ENCODE measurements at regions not wholly inside any gene's neighbourhood (a gene's known extent, or its start where the extent isn't known, plus 50 kb on each side); places are given as distances from the start of the nearest gene placed in this dataset.

DNA sequence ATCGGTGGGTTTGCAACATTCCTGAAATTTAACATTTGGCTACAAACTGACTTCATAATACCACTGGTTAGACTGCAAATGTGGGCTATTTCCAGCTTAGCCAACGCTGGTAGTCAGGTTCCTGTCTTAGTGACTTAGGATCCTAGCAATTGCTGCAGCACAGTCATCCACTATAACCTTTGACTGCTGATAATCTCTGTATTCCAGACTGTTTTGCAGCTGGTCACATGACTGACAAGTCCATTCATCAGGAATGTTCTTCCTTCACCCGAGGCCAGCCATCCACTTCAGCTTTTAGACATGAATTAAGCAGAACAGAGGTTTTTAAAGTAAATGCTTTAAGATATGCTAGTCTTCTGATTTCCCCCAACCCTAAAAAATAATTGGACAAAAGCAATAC lies 425.9 kb upstream of the MPDZ start:
- DNase-seq = no peak

DNA sequence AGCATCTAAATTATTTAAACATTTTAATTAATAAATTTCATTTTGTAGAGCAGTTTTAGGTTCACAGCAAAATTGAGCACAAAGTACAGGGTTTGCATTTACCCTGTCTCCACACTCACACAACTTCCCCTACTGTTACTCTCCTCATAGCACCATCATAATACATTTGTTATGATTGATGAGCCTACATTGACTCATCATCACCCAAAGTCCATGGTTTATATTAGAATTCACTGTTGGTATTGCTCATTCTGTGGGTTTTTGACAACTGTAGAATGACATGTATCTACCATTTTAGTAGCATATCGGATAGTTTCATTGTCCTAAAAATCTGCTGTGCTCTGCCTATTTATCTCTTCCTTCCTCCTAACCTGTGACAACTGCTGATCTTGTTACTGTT lies 411.1 kb upstream of the MPDZ start:
- DNase-seq = no peak

DNA sequence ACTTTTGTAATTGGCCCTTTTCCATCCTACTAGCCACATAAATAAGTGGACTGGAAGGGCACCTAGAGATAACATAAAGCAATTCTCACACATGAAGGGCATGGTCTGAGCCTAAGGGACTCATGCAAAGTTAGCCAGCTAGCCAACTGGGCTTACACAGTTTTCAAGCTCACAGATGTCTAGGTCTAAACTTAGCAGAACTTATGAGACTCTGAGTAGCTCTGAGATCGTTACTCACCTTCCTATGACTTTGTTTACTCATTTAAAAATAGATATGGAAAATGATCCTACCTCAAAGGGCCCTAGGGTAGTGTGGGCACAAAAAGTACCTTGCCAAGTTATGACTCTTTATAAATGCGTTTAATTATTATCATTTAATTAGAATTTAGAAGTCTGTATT lies 410.4 kb upstream of the MPDZ start:
- no peak for DNase-seq

DNA sequence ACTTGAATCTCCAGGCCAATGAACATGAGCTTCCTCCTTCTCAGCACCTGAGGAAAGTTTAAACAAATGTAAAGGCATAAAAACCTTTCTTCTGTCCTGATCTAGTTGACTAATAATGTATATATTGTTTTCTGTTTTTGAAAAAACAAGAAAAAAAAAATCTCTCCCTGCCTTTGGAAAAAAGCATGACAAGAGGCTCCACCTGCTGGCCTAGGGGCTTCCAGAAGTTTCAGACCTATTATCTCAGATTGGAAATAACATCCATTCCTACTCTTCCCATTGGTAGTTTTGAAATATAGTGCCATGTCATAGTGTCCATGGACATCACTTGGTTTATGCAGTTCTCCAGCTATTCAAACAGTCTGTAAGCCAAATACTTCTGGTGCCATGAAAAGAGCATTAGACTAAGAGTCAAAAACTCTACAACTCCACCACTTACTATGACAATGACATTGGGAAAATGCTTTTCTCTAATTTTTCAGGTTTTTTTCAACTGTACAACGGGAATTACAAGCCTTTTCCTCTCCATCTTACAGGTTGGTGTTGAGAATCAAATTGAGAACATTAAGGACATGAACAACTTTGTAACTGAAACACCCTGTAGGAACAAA lies 409.6 kb upstream of the MPDZ start:
- no peak for DNase-seq

DNA sequence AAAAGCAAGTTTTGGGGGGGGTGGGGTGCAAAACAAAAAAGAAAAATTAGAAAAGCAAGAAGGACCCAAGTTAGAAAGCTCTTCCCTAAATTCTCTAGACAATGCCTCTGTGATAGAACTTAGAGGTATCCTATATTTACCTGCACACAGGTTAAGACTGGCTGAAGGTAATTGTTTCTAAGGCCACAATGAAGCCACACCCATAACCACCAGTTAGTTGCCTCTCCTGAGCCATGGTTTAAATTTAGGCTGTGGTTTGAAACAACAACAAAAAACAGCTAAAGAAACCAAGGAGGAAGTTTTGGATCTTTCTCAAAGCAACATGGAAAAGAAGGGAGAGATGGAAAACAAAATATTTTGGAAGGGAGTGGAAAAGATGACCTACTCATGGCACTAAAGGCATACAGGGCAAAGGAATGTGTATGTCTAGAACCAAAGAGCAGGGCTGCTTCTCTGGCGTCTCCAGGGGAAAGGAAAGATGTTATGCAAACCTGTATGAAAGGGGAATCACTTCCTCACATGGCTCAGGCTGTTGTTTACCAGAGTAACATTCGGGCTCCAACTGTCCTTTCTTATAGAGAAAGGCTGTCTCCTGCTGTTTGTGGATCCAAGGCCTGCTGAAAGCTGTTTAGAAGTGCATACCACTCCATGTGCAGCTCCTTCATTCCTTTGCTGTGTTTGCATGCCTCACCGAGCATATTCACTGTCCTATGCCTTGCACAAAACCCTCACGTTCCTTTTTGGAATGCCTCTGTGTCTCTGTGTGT lies 408.9 kb upstream of the MPDZ start:
- no peak for DNase-seq

DNA sequence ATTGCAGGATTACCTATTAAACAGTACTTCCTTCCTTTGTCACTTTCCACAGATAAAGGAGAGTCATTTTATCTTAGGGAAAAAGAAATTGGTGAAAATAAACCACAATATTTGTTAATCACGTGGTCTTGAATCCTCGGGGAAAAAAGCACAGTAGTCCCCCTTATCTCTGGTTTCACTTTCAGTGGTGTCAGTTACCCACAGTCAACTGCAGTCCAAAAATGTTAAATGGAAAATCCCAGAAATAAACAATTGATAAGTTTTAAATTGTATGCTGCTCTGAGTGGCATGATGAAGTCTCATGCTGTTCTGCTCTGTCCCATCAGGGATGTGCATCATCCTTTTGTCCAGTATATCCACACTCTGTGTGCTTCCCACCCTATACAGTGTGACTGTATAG lies 405.2 kb upstream of the MPDZ start:
- no peak for DNase-seq

DNA sequence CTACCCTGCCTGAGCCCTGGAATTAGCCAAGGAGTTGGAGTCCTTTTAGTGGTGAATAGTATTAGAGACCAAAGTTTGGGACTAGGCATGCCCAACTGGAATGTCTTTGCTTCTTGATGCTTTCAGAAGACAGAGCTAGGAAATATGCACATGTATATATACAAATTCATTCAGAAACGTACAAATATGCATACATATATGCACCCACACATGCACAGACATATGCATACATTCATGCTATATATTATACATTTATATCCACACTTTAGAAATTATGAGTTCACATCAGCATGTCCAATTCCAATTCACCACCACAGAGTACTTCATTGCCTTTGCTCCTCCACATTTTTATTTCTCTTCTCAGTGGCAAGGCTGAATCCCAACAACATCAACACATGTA lies 398.3 kb upstream of the MPDZ start:
- no peak for DNase-seq

DNA sequence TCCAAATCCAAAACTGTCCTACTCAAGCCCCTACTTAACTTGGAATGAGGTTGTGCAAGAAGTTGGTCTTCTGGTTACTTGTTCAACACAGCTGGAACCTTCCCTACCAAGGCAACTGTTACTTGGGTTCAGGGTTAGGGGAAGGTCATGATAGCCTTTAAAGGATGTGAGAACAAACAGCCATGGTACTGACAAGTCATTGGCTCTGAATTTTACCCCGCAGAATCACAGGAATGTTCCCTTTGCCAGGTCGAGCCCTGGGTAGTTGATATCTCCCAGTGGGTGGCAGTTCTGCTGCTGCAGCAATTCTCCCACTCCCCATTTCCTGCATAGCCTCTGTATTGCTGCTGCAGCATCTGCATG lies 396.1 kb upstream of the MPDZ start:
- DNase-seq = peak; percentile 53

DNA sequence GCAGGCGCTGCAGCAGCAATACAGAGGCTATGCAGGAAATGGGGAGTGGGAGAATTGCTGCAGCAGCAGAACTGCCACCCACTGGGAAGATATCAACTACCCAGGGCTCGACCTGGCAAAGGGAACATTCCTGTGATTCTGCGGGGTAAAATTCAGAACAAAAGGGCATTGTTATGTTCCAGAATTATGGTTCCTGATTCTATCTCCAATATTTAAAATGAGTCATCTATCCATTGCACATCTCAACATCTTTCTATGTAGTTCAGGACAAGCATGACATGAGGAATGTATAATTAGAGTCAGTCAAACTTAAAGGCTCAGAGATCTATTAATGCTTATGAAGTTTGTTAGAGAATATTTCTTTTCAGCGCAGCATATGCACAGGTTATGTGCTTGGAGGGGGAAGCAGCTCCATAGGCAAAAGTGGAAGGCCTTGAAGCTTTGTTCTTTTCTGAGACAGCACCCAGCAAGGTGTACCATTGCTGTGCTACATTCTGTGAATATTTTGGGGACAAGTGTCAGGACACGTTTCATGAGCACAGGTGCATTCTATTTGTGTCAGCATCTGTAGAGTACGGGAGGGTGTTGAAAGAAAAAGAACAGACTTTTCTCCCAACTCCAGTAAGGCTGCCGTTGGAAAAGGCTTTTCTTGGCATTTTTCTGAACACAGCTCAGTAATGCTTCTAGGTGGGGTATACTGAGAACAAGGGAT lies 395.6 kb upstream of the MPDZ start:
- peak; percentile 24 for DNase-seq

DNA sequence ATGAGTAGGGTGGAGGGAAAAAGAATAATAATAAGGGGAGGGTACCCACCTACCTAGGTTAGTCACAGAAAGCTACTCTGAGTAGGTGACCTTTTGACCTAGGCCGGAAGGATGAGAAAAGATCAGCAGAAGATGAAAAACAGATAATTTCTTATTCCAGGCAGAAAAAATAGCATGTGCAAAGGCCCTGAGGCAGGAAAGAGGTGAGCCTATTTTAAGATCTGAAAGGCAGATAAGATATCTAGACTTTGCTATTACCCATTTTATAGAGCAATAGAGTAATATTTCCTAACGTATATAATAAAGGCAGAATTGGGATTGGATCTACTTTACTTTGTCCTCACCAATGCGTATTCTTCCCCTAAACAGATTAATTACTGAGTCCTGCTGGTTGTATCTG lies 393.9 kb upstream of the MPDZ start:
- no peak for DNase-seq

DNA sequence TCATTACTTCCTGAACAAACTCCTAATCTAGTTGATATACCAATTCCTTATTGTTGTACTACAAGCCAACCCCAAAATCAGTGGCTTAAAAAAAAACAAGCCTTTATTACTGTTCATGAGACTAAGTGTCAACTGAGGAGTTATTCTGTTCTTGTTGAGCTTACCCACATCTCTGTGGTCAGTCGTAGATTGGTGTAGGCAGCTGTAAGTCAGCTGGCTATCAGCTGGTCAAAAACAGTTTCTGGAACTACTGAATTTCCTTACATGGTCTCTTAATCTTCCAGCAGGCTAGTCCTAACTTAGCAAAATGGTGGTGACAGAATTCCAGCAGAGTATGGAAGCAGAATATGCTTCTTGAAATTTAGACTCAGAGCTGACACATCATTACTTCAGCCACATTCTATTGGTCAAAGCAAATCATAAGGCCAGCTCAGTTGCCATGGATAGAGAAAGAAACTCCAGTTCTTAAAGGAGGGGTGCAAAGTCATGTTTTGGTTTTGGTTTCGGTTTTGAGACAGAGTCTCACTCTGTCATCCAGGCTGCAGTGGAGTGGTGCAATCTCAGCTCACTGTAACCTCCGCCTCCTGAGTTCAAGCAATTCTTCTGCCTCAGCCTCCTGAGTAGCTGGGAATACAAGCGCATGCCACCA lies 386.1 kb upstream of the MPDZ start:
- peak; percentile 57 for DNase-seq

DNA sequence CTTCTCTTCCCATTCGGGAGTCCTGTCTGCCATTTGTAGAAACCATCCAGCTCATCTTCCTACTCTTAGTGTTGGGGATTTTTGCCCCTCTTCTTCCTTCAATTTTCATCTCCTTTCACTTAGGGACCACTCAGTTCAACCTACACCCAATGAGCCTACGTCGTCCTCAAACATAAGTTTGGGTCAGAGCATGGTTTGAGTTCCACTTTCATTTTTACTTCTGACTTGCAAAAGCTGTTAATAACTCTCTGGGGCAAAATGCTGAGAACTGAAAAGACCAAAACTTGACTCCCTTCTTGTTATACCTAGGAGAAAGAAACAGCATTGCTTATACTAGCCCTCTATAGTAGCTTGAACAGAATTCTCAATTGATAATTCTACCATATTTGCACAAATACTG lies 381.5 kb upstream of the MPDZ start:
- DNase-seq = peak; percentile 50

DNA sequence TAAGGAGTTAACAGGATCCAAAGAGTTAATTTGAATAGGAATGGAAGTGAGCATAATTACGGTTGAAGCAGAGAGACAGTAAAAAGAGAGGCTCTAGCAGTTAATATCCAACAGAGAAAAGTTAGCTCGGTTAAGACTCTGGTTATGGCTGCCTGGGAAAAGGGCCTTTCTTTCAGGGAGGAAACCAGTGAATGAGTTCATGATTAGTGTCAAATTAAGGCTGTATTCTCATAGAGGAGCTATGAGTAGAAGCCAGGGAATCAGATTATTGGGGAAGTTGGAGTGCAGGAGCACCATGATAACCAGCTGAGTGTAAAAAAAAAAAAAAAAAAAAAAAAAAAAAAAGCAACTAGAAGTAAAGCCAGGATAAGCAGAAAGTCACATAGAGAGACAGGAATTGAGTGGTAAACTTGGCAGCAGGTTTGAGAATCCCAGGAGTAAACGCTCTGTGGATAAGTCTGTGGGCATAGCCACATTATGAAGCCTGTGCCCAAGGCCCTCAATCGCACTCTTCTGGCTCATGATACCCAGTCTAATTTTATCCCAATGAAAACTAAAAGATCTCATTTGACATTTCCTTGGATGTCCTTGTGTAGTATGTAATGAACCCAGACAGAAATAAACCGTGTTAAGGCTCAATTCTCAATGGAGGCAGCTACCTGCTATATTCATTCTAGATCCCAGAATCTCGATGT lies 372.6 kb upstream of the MPDZ start:
- no peak for DNase-seq

DNA sequence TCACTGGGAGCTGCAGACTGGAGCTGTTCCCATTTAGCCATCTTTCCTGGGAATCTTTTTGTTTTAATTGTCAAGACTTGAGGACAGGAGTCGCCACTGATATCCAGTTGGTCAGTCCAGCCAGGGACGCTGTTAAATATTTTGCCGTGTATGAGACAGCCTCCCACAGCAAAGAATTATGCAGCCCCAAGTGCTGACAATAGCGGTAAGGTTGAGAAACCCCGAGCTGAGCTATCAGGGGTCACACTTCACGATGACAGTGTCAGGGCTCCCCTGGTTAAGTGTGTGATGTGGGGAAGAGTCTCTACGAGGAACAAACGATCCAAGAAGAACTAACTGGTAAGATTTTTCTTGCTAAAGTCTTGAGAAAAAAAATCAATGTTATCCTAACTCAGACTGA lies 372.0 kb upstream of the MPDZ start:
- no peak for DNase-seq

DNA sequence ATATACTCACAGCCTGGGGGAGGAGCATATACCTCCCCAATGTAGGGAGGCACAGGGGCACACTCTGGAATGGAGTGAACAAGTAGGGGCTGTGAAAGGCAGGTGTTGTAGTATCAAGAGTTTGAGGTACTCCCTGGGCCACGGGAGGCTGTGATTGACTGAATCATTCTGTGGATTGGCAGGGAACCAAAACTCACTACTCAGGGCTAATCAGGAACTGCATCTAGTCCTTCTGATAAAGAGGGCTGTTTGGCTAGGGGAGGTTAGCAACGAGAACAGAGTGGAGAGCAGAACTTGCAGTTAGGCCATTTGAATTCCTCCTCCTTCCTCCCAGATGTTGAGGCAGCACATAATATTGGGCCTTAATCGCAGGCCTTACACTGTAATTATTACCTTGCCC lies 369.2 kb upstream of the MPDZ start:
- peak; percentile 22 for DNase-seq

DNA sequence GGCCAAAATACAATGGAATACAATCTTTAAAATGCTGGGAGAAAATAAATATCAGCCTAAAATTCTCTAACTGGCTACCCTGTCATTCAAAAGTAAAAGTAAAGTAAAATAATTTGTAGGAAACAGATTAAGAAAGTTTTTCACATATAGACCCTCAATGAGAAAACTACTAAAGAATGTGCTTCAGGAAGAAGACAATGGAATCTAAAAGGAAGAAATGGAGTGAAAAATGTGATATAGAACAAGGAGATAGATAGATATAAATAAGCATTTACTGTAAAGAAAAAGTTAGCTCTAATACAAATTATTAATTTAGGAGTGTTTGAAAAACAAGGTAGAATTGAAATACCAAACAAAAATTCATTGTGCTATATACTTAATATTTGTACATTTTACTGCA lies 368.6 kb upstream of the MPDZ start:
- no peak for DNase-seq

DNA sequence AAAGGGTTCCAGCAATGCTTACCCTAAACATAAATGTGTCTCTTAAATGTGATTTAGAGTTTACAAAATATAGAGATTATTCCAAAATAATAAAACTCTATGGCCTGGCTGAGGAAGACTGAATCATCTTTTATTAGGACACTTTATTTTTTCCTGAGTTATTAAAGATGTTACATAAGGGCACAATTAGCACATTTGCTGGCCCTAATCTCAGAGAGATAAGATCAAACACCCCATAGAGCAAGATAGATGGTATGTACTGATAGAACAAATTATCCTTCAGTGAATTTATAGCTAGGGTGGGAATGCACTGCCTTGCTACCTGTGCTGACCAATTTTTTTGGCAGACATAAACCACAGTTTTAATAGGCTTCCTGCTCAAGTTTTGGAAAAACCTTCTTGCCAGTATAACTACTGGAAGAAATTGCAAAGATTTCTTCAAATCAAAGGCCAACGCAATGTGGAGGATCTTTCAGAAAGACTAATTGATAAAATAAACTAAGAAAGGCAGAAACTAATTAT lies 367.1 kb upstream of the MPDZ start:
- DNase-seq = no peak

DNA sequence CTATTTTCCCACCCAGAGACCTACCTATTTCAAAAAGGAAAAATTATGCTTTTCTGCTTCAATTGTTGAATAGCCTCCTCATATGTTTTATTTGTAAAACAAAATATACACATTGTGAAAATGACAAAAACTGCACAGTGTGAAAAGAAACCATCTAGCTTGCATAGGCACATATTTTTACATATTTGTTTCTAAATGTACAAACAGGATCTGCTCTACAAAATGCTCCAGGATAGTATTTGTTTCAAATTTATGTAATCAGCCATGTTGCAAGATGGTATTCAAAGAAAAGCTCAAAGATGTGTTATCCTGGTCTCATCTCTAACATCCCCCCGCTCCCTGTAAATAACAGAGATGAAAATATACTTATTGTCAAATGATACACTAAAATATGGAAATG lies 366.1 kb upstream of the MPDZ start:
- no peak for DNase-seq

DNA sequence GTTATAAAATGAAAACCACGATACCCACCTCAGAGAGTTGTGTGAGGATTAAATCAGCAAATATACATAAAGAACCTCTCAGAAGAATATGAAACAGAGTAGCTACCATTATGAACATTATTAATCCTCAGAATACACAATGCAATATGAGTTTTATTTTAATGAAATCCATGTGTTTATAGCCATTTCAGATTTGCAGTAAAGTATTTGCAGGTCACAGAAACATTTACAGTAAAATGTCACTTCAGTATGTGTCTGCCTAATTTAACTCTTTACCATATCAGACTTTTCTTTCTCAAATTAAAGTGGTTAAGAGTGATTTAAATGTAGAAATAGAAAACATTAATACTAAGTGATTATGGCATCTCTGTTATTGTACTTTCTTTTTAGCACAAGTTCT lies 365.2 kb upstream of the MPDZ start:
- no peak for DNase-seq

DNA sequence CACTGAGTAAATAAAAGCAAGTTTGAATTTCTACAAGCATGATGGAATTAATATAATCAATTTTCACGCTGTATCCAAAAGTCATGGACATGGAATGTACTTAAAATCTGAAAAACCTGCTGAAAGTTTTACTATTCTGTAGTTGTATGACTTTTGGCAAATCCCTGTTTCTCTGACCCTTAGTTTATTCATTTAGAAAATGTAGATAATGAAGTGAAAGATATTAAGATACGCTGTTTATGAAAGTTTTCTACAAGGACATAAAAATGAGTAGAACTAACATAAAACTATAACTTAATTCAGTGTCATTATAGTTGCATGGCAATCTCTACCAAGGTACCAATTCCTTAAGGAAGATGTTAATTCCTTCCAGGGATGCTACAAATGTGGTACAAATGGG lies 363.2 kb upstream of the MPDZ start:
- DNase-seq = no peak

DNA sequence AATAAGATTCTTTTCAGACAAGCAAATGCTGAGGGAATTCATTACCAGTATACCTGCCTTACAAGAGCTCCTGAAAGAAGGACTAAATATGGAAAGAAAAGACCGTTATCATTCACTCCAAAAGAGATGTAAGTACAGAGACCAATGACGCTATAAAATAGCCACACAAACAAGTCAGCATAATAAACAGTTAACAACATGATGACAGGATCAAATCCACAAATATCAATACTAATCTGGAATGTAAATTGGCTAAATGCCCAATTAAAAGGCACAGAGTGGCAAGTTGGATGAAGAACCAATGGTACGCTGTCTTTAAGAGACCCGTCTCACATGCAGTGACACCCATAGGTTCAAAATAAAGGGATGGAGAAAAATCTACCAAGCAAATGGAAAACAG lies 349.6 kb upstream of the MPDZ start:
- no peak for DNase-seq

DNA sequence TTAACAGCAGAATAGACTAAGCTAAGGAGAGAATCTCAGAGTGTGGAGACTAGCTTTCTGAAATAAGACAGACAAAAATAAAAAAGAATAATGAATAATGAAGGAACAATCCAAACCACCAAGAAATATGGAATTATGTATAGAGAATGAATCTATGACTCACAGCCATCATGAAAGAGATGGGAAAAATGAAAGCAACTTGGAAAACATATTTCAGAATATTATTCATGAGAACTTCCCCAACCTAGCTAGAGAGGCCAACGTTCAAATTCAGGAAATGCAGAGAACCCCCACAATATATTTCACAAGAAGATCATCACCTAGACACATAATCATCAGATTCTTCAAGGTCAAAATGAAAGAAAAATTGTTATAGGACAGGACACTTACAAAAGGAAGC lies 349.0 kb upstream of the MPDZ start:
- no peak for DNase-seq

DNA sequence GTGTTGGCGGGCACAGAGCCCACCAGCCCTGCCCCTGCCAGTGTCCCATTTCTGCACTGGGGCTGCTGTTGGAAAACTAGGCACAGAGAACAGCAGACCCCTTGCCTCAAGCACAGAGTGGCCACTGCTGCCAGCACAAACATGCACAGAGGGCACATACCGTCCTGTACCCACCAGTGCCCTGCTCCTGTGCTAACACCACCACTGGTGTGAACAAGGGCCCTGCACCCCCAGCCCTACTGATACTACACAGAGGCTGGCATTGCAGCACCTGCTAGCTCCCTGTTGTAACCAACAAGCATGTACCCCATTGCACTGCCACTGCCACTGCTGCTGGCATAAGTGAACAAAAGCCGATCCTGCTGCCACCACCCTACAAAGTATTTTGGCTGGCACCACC lies 348.0 kb upstream of the MPDZ start:
- DNase-seq = no peak
